Uterus (tissue), 3 donors: ENCODE measurements at regions not wholly inside any gene's neighbourhood (a gene's known extent, or its start where the extent isn't known, plus 50 kb on each side); places are given as distances from the start of the nearest gene placed in this dataset.

Experiments used
- DNase-seq, 2 donors: peaks; one replicate each; pipeline ENCODE4 v3.0.0-alpha.2; 2019 to 2020
- H3K27ac ChIP-seq, 2 donors: fragments of 200-600 bp; sonication (generic); 1 replicate in 1 of 2; 2 replicates in 1 of 2; pipeline ENCODE4 v1.5.1; 2016 to 2018
- H3K27me3 ChIP-seq, 2 donors: fragments of 200-600 bp; sonication (generic); one replicate each; pipeline ENCODE4 v1.5.1; 2018 to 2019; ENCODE audit warnings: control low read depth in 1 of 2
- H3K36me3 ChIP-seq, 2 donors: fragments of 200-600 bp; sonication (generic); one replicate each; pipeline ENCODE4 v1.5.1; 2019; ENCODE audit warnings: control low read depth in 1 of 2
- H3K4me1 ChIP-seq, 2 donors: fragments of 200-600 bp; sonication (generic); one replicate each; pipeline ENCODE4 v1.5.1; 2018 to 2019; ENCODE audit warnings: control low read depth in 1 of 2
- H3K4me3 ChIP-seq, 2 donors: fragments of 200-600 bp; sonication (generic); 1 replicate in 1 of 2; 2 replicates in 1 of 2; pipeline ENCODE4 v1.5.1; 2018 to 2019; ENCODE audit warnings: mild to moderate bottlenecking in 1 of 2
- H3K9me3 ChIP-seq, 2 donors: fragments of 200-600 bp; sonication (generic); one replicate each; pipeline ENCODE4 v1.5.1; 2019; ENCODE audit warnings: control low read depth in 1 of 2
- POLR2A ChIP-seq, 2 donors: fragments of 450-650 bp; IDR thresholded peaks; one replicate each; pipeline ENCODE4 v1.6.1; 2016; ENCODE audit warnings: antibody characterized with exemption in 2 of 2, mild to moderate bottlenecking in 1 of 2, moderate library complexity in 1 of 2
- intact Hi-C: fragments of 100-400 bp; cut with DNase I; formaldehyde crosslinking; loops from one replicate; pipeline ENCODE4 v1.15.1; 2023; ENCODE audit warnings: low total_unique reads
- TF ChIP-seq, protein P1 (sequence below), 4 experiments: fragments of 200-600 bp in 2 of 4; fragments of 450-650 bp in 2 of 4; sonication (generic) in 2 of 4; IDR thresholded peaks; one replicate each; pipeline ENCODE4 v1.5.1; 2016 to 2019; ENCODE audit warnings: antibody characterized with exemption in 4 of 4, mild to moderate bottlenecking in 2 of 4, moderate library complexity in 1 of 4
- donor health status: DM: yes; HTN: yes; CAD: no.

DNA sequence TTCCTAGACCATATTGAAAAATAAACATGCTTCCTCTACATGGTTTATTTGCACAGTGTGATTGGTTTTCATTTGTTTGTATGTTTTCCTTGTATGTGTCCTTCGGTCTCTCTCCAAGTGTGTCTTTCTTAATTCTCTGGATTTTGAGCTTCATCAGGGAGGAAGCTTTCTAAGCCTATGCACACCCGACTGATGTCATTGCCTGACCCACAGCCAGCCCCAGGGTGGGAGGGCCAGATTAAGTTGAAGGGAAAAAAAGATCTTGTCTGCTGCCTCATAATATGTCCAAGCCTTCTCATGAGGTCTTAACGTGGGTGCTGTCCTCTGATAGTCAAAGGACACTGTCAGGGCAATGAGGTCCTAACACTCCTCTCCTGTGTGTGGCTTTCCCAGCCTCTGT lies 115.2 kb downstream of the MARCHF4 start:
- Histone ChIP-seq H3K27ac (no peak overlapping the region), H3K36me3 (no peaks in the 10 kb centered on the region), H3K9me3 (no peaks in the 10 kb centered on the region), H3K4me3 (no peak overlapping the region), H3K4me1 (no peaks in the 10 kb centered on the region), H3K27me3 (no peaks in the 10 kb centered on the region)
- TF ChIP-seq POLR2A (IDR thresholded peaks at IDR 0.05), result no peak
- TF ChIP-seq, protein P1, sequence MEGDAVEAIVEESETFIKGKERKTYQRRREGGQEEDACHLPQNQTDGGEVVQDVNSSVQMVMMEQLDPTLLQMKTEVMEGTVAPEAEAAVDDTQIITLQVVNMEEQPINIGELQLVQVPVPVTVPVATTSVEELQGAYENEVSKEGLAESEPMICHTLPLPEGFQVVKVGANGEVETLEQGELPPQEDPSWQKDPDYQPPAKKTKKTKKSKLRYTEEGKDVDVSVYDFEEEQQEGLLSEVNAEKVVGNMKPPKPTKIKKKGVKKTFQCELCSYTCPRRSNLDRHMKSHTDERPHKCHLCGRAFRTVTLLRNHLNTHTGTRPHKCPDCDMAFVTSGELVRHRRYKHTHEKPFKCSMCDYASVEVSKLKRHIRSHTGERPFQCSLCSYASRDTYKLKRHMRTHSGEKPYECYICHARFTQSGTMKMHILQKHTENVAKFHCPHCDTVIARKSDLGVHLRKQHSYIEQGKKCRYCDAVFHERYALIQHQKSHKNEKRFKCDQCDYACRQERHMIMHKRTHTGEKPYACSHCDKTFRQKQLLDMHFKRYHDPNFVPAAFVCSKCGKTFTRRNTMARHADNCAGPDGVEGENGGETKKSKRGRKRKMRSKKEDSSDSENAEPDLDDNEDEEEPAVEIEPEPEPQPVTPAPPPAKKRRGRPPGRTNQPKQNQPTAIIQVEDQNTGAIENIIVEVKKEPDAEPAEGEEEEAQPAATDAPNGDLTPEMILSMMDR (IDR thresholded peaks at IDR 0.05), result no peak
- DNase-seq, result no peak
- intact Hi-C loops, result no loop called here
